ENCODE measurements at regions not wholly inside any gene's neighbourhood (a gene's known extent, or its start where the extent isn't known, plus 50 kb on each side); places are given as distances from the start of the nearest gene placed in this dataset.

DNA sequence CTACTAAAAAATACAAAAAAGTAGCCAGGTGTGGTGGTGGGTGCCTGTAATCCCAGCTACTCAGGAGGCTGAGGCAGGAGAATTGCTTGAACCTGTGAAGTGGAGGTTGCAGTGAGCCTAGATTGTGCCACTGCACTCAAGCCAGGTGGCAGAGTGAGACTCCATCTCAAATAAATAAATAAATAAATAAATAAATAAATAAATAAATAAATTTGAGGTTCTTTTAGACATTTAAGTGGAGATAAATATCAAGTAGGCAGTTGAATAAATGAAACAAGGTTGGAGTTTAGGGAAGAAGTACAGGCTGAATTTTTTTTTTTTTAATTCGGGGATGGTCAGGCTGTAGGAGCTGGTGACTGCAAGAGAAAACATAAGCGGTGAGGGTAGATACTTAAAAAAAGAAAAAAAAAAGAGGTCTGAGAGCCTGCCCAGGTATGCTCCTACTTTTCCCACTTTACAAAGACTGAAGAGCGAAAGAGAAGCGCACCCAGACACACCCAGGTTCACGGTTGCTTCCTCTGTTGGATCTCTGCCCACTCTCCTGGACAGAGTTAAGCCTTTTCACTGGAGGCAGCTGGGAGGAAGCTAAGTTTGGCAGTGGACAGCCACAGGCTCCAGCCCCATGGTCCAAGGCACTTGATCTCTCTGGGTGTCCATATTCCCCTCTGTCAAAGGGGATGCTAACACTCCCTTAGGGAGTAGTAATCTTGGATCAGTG is 100.9 kb upstream of the PRDM1 start:
- TF ChIP-seq, protein P1, sequence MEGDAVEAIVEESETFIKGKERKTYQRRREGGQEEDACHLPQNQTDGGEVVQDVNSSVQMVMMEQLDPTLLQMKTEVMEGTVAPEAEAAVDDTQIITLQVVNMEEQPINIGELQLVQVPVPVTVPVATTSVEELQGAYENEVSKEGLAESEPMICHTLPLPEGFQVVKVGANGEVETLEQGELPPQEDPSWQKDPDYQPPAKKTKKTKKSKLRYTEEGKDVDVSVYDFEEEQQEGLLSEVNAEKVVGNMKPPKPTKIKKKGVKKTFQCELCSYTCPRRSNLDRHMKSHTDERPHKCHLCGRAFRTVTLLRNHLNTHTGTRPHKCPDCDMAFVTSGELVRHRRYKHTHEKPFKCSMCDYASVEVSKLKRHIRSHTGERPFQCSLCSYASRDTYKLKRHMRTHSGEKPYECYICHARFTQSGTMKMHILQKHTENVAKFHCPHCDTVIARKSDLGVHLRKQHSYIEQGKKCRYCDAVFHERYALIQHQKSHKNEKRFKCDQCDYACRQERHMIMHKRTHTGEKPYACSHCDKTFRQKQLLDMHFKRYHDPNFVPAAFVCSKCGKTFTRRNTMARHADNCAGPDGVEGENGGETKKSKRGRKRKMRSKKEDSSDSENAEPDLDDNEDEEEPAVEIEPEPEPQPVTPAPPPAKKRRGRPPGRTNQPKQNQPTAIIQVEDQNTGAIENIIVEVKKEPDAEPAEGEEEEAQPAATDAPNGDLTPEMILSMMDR (conservative IDR thresholded peaks at IDR 0.05; ENCODE audit: low read length) = no peak
- TF ChIP-seq EZH2phosphoT487 (IDR thresholded peaks at IDR 0.05; ENCODE audit: borderline replicate concordance, low read depth, low read length) = no peak

Data from OCI-LY7 (cell line).